DOHH2 (cell line): ENCODE measurements at regions not wholly inside any gene's neighbourhood (a gene's known extent, or its start where the extent isn't known, plus 50 kb on each side); places are given as distances from the start of the nearest gene placed in this dataset.

Experiments used
- H3F3A ChIP-seq: fragments of 200-600 bp; sonication (generic), shearing (Covaris generic); 2 replicates; pipeline ENCODE4 v1.6.0; 2016; ENCODE audit warnings: antibody characterized with exemption, mild to moderate bottlenecking; ENCODE audit not compliant: control insufficient read depth, insufficient read depth
- H3K27ac ChIP-seq: fragments of 200-600 bp; sonication (generic); 2 replicates; pipeline ENCODE4 v1.5.1; 2014; ENCODE audit warnings: low read depth, mild to moderate bottlenecking, low read length, moderate library complexity
- H3K27me3 ChIP-seq: fragments of 200-600 bp; sonication (generic); 2 replicates; pipeline ENCODE4 v1.6.1; 2014; ENCODE audit warnings: mild to moderate bottlenecking, low read length, mixed read lengths; ENCODE audit not compliant: control insufficient read depth
- H3K36me3 ChIP-seq: fragments of 200-600 bp; sonication (generic); 2 replicates; pipeline ENCODE4 v1.6.1; 2014; ENCODE audit warnings: mild to moderate bottlenecking, low read length, moderate library complexity, mixed read lengths; ENCODE audit not compliant: control insufficient read depth
- H3K4me1 ChIP-seq: fragments of 200-600 bp; sonication (generic); 2 replicates; pipeline ENCODE4 v1.6.1; 2014; ENCODE audit warnings: mild to moderate bottlenecking, low read length, mixed read lengths; ENCODE audit not compliant: control insufficient read depth
- H3K4me2 ChIP-seq: fragments of 200-600 bp; sonication (generic); 2 replicates; pipeline ENCODE4 v1.6.0; 2014; ENCODE audit warnings: mild to moderate bottlenecking, low read length, moderate library complexity
- H3K4me3 ChIP-seq: fragments of 200-600 bp; sonication (generic); 2 replicates; pipeline ENCODE4 v1.5.1; 2014; ENCODE audit warnings: mild to moderate bottlenecking, low read length, mixed read lengths
- H3K79me2 ChIP-seq: fragments of 200-600 bp; sonication (generic); 2 replicates; pipeline ENCODE4 v1.6.1; 2014; ENCODE audit warnings: mild to moderate bottlenecking, low read length, mixed read lengths; ENCODE audit not compliant: control insufficient read depth
- H3K9me2 ChIP-seq: fragments of 200-600 bp; sonication (generic); replicated peaks from 2 replicates; pipeline ENCODE4 v1.6.1; 2014; ENCODE audit warnings: mild to moderate bottlenecking, low read length, mixed read lengths; ENCODE audit not compliant: control insufficient read depth
- H3K9me3 ChIP-seq: fragments of 200-600 bp; sonication (generic); 2 replicates; pipeline ENCODE4 v1.6.1; 2014; ENCODE audit warnings: antibody characterized with exemption, low read length, mixed read lengths; ENCODE audit not compliant: control insufficient read depth, insufficient read depth
- H4K20me1 ChIP-seq: fragments of 200-600 bp; sonication (generic); 2 replicates; pipeline ENCODE4 v1.6.0; 2014; ENCODE audit warnings: low read depth, mild to moderate bottlenecking, antibody characterized with exemption, low read length, moderate library complexity; ENCODE audit not compliant: control insufficient read depth, insufficient read depth
- EZH2phosphoT487 ChIP-seq: fragments of 200-600 bp; sonication (generic); IDR thresholded peaks from 2 replicates; pipeline ENCODE4 v1.6.1; 2017; ENCODE audit warnings: borderline replicate concordance, mild to moderate bottlenecking, antibody characterized with exemption, low read length, moderate library complexity, mixed read lengths
- TF ChIP-seq, protein P1 (sequence below): fragments of 200-600 bp; sonication (generic); IDR thresholded peaks from one replicate; pipeline ENCODE4 v1.5.1; 2014; ENCODE audit warnings: antibody characterized with exemption, mild to moderate bottlenecking, low read depth, low read length; ENCODE audit not compliant: poor library complexity, severe bottlenecking

DNA sequence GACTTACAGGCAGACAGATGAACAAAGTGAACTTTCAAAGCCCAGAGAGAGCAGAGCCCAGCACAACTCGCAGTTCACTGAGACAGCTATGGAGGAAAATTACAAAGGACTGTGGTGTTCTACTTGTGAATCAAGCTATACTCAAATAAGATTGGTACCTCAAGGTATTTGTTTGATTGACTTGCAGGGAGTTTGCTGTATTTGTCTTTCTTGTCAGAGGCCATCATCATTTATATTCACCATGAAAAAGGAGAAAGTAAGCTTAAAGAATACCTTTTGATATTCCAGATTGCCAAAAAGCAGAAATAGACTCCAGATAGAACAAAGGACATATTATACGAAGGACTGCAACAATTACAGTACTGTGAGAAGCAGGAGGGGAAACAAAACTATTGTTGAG is 1047.9 kb downstream of the RPA4 start:
- TF ChIP-seq, protein P1, sequence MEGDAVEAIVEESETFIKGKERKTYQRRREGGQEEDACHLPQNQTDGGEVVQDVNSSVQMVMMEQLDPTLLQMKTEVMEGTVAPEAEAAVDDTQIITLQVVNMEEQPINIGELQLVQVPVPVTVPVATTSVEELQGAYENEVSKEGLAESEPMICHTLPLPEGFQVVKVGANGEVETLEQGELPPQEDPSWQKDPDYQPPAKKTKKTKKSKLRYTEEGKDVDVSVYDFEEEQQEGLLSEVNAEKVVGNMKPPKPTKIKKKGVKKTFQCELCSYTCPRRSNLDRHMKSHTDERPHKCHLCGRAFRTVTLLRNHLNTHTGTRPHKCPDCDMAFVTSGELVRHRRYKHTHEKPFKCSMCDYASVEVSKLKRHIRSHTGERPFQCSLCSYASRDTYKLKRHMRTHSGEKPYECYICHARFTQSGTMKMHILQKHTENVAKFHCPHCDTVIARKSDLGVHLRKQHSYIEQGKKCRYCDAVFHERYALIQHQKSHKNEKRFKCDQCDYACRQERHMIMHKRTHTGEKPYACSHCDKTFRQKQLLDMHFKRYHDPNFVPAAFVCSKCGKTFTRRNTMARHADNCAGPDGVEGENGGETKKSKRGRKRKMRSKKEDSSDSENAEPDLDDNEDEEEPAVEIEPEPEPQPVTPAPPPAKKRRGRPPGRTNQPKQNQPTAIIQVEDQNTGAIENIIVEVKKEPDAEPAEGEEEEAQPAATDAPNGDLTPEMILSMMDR, result no peak
- TF ChIP-seq EZH2phosphoT487, result no peak
- H3K36me3 ChIP-seq, result no peaks in the 10 kb centered on the region
- H3K9me2 ChIP-seq, result no peaks in the 10 kb centered on the region
- no peaks in the 10 kb centered on the region for H3K4me1 ChIP-seq
- H3K9me3 ChIP-seq, result no peaks in the 10 kb centered on the region
- H4K20me1 ChIP-seq, result no peaks in the 10 kb centered on the region
- H3K4me2 ChIP-seq, result no peak overlapping the region
- H3F3A ChIP-seq, result no peaks in the 10 kb centered on the region
- no peak overlapping the region for H3K4me3 ChIP-seq
- no peak overlapping the region for H3K27ac ChIP-seq
- H3K79me2 ChIP-seq, result no peaks in the 10 kb centered on the region
- no peaks in the 10 kb centered on the region for H3K27me3 ChIP-seq

DNA sequence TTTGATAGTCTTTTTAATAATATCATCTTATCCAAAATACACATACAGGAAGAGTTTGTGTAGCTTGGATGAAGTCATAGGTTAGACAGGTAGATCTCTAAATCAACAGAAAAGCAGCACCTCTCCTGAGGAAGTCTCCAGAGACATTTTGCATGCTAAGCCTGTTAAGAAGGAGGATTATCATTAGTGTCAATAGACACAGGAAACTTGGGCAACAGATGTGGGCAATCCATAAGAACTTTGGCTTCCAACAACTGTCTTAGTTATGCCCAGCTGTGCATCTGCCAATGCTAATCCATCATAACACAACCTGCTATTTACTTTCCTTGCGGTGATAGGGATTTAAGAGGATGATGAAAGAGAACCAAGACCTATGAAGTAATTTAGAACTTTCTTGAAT is 1052.6 kb downstream of the RPA4 start:
- no peak overlapping the region for H3K4me2 ChIP-seq
- no peak overlapping the region for H3K4me3 ChIP-seq
- H3K9me2 ChIP-seq, result no peaks in the 10 kb centered on the region
- H3F3A ChIP-seq, result no peaks in the 10 kb centered on the region
- no peaks in the 10 kb centered on the region for H3K27me3 ChIP-seq
- H3K4me1 ChIP-seq, result no peaks in the 10 kb centered on the region
- no peaks in the 10 kb centered on the region for H3K79me2 ChIP-seq
- no peaks in the 10 kb centered on the region for H4K20me1 ChIP-seq
- H3K9me3 ChIP-seq, result no peaks in the 10 kb centered on the region
- H3K36me3 ChIP-seq, result no peaks in the 10 kb centered on the region
- H3K27ac ChIP-seq, result no peak overlapping the region
- TF ChIP-seq EZH2phosphoT487, result no peak
- TF ChIP-seq, protein P1, result no peak

DNA sequence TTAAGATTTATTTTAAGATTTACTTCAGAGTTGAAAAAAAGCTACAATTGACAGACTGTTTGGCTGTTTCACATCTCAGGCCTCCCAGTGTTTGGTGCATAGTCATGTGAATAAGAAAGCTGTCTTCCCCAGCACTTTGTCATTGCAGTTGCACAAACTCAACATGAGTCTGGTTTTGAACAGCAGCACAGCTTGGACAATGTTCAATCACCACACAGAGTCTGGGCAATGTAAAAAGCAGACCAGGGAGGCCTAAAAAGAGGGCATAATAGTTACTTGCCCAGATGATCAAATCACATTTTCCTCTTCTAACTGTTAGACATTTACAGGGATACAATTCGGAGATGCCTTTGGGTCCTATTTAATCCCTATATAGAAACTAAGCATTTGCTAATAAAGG is 1055.0 kb downstream of the RPA4 start:
- Histone ChIP-seq H3K9me2 (no peaks in the 10 kb centered on the region), H4K20me1 (no peaks in the 10 kb centered on the region), H3K4me2 (no peak overlapping the region), H3K79me2 (no peaks in the 10 kb centered on the region), H3K27me3 (no peaks in the 10 kb centered on the region), H3F3A (no peaks in the 10 kb centered on the region), H3K9me3 (no peaks in the 10 kb centered on the region), H3K4me1 (no peaks in the 10 kb centered on the region), H3K4me3 (no peak overlapping the region), H3K36me3 (no peaks in the 10 kb centered on the region), H3K27ac (no peak overlapping the region)
- TF ChIP-seq, protein P1, result no peak
- TF ChIP-seq EZH2phosphoT487, result no peak
